HFF-Myc (cell line): ENCODE measurements at regions not wholly inside any gene's neighbourhood (a gene's known extent, or its start where the extent isn't known, plus 50 kb on each side); places are given as distances from the start of the nearest gene placed in this dataset.
"Not testable (repeated sequence)": the region's sequence is repeated elsewhere in the genome, so short reads cannot be mapped to it uniquely, and the experiment has no call there.

Source experiments
- DNase-seq: peaks from one replicate; pipeline ENCODE4 v3.0.0-alpha.2; 2011; ENCODE audit warnings: low read depth; ENCODE audit errors: extremely low read depth
- H3K4me3 ChIP-seq: replicated peaks from 2 replicates; pipeline ENCODE4 v1.5.1; 2011; ENCODE audit warnings: low read depth, mild to moderate bottlenecking, control low read depth, low read length
- CTCF ChIP-seq: IDR thresholded peaks from 2 replicates; pipeline ENCODE4 v1.5.1; 2012; ENCODE audit warnings: mild to moderate bottlenecking, low read depth, low read length, control low read depth; ENCODE audit errors: missing control alignments

GRCh38 chr5:127192836-127193338, 97.7 kb upstream of the MEGF10 start:
- no peak for TF ChIP-seq CTCF
- DNase-seq, result no peak
- no peak overlapping the region for H3K4me3 ChIP-seq

GRCh38 chr5:127196042-127196441, 94.6 kb upstream of the MEGF10 start:
- TF ChIP-seq CTCF, result no peak
- DNase-seq, result no peak

DNA sequence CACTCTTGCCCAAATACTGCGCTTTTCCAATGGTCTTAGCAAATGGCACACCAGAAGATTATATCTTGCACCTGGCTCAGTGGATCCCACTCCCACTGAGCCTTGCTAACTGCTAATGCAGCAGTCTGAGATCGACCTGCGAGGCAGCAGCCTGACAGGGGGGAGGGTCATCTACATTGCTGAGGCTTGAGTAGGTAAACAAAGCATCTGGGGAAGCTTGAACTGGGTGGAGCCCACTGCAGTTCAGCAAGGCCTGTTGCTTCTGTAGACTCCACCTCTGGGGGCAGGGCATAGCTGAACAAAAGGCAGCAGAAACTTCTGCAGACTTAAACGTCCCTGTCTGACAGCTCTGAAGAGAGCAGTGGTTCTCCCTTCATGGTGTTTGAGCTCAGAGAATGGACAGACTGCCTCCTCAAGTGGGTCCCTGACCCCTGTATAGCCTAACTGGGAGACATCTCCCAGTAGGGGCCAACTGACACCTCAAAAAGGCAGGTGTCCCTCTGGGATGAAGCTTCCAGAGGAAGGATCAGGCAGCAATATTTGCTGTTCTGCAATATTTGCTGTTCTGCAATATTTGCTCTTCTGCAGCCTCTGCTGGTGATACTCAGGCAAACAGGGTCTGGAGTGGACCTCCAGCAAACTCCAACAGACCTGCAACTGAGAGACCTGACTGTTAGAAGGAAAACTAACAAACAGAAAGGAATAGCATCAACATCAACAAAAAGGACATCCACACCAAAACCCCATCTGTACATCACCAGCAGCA, 93.0 kb upstream of the MEGF10 start:
- H3K4me3 ChIP-seq, DNase-seq: not testable (repeated sequence)

More at GRCh38 chr5:127196042-127196441, 94.6 kb upstream of the MEGF10 start:
- H3K4me3 ChIP-seq, result no peak overlapping the region

DNA sequence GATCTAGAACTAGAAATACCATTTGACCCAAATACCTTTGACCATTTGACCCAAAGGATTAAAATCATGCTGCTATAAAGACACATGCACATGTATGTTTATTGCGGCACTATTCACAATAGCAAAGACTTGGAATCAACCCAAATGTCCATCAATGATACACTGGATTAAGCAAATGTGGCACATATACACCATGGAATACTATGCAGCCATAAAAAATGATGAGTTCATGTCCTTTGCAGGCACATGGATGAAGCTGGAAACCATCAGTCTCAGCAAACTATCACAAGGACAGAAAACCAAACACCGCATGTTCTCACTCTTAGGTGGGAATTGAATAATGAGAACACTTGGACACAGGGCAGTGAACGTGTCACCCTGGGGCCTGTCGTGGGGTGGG, 87.9 kb upstream of the MEGF10 start:
- H3K4me3 ChIP-seq, DNase-seq: not testable (repeated sequence)

GRCh38 chr5:127203818-127204217, 86.8 kb upstream of the MEGF10 start:
- no peak for DNase-seq
- no peak for TF ChIP-seq CTCF
- no peak overlapping the region for H3K4me3 ChIP-seq

DNA sequence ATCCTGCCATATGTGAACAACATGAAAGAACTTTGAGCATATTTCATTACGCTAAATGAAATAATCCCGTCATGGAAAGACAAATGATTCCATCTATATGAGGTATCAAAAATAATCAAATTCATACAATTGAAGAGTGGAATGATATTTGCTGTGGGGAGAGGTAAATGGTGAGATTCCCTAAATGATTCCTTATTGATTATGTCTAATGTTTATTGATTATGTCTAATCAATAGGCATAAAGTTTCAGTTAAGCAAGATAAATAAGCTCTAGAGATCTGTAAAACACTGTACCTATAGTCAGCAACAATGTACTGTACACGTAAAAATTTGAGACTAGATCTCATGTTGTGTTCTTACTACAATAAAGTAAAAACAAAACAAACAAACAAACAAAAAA, 85.4 kb upstream of the MEGF10 start:
- no peak overlapping the region for H3K4me3 ChIP-seq
- no peak for DNase-seq
- no peak for TF ChIP-seq CTCF

- TF ChIP-seq CTCF, result no peak
- no peak for DNase-seq
- no peak overlapping the region for H3K4me3 ChIP-seq
These were observed 84.1 kb upstream of the MEGF10 start for GRCh38 chr5:127206320-127207113.
